BE2C (cell line): ENCODE measurements at regions not wholly inside any gene's neighbourhood (a gene's known extent, or its start where the extent isn't known, plus 50 kb on each side); places are given as distances from the start of the nearest gene placed in this dataset.

Experiments
- DNase-seq: peaks from one replicate; pipeline ENCODE4 v3.0.0-alpha.2; 2020
- H3K27me3 ChIP-seq: fragments of 250-450 bp; sonication (Bioruptor Pico); 2 replicates; pipeline ENCODE4 v1.5.1; 2020; ENCODE audit warnings: mild to moderate bottlenecking
- H3K36me3 ChIP-seq: fragments of 250-450 bp; sonication (Bioruptor Pico); 2 replicates; pipeline ENCODE4 v1.5.1; 2020; ENCODE audit warnings: mild to moderate bottlenecking
- H3K4me1 ChIP-seq: fragments of 250-450 bp; sonication (Bioruptor Pico); 2 replicates; pipeline ENCODE4 v1.5.1; 2020
- H3K4me3 ChIP-seq: 2 replicates; pipeline ENCODE4 v1.5.1; 2011; ENCODE audit warnings: low read depth, low read length
- H3K9me3 ChIP-seq: fragments of 250-450 bp; sonication (Bioruptor Pico); 2 replicates; pipeline ENCODE4 v1.5.1; 2020
- TF ChIP-seq, protein P1 (sequence below): IDR thresholded peaks from 2 replicates; pipeline ENCODE4 v1.5.1; 2012; ENCODE audit warnings: mild to moderate bottlenecking, low read depth, low read length

DNA sequence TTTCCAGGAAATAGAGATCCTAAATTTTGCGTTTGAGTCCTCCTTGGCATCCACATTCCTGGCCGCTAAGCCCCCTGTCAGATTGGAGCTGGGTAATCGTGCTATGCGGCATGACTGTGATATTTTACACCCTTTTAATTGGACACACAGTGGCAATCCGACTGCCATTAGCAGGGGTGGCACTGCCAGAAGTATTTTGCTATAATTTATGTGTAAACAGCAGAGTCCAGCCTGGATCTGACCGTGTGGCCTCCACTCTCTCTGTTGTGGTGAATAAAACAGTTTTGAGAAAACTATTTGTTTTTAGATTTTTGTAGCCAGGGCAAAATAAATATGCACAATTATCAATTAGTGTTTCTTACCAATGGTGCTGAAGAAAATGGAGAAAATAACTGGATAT lies 281.0 kb upstream of the IRX2 start:
- Histone ChIP-seq H3K36me3 (no peaks in the 10 kb centered on the region), H3K9me3 (peaks cover under 1% of the 10 kb centered on the region; the same call in 1 of the 2 replicates), H3K4me1 (no peaks in the 10 kb centered on the region), H3K27me3 (no peaks in the 10 kb centered on the region), H3K4me3 (no peak overlapping the region)
- no peak for DNase-seq
- TF ChIP-seq, protein P1, sequence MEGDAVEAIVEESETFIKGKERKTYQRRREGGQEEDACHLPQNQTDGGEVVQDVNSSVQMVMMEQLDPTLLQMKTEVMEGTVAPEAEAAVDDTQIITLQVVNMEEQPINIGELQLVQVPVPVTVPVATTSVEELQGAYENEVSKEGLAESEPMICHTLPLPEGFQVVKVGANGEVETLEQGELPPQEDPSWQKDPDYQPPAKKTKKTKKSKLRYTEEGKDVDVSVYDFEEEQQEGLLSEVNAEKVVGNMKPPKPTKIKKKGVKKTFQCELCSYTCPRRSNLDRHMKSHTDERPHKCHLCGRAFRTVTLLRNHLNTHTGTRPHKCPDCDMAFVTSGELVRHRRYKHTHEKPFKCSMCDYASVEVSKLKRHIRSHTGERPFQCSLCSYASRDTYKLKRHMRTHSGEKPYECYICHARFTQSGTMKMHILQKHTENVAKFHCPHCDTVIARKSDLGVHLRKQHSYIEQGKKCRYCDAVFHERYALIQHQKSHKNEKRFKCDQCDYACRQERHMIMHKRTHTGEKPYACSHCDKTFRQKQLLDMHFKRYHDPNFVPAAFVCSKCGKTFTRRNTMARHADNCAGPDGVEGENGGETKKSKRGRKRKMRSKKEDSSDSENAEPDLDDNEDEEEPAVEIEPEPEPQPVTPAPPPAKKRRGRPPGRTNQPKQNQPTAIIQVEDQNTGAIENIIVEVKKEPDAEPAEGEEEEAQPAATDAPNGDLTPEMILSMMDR, result no peak

DNA sequence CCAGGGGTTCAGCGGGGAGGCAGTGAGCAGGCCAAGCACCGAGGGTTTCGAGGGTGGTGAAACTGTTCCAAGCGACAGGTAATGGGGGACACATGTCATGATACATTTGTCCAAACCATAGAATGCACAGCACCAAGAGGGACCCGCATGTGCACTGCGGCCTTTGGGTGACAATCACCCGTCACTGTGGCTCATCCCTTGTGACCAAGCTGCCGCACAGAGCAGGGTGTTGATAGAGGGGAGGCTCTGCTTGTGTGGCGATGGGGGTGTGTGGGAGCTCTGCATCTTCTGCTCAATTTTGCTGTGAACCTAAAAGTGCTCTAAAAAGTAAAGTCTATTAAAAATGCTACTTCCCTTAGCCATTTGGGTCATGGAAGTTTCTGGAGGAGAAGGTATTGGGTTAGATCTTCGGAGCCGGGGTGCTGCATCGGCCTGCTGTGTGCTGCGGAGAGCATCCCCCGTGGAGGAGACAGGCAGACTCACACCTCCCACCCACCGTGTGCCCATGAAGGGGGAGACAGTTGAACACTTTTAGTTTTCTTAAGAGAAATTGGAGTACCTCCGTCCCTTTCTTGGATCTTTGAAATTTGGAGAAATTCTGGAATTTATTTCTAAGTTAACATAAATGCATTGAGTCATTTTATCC lies 280.4 kb upstream of the IRX2 start:
- Histone ChIP-seq H3K27me3 (no peaks in the 10 kb centered on the region), H3K9me3 (peaks cover 4% of the 10 kb centered on the region; the same call in 1 of the 2 replicates), H3K4me1 (no peaks in the 10 kb centered on the region), H3K36me3 (no peaks in the 10 kb centered on the region), H3K4me3 (no peak overlapping the region)
- no peak for DNase-seq
- TF ChIP-seq, protein P1, result no peak

DNA sequence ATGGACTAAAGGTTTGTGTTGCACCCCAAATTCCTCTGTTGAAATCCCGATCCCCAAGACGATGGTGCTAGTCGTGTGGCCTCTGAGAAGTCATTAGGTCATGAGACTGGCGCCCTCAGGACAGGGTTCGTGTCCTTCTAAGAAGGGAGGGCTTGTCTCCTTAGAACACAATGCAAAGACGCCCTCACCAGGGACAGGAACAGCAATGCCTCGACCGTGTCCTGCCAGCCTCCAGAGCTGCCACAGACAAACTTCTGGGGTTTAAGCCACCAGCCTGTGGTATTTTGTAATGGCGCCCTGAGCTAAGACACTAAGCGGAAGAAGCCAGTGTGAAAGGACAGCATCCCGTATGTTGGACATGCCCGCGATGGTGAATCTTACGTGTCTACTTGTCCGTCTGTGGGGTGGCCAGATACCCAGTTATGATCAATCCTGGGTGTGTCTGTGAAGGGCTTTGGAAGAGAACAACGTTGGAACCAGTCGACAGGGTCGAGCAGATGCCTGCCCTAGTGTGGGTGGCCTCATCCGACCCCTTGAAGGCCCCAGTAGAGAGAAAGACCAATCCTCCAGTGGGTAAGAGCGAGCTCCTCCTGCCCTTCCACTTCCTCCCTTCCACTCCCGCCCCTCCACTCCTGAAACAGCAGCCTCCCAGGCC lies 279.2 kb upstream of the IRX2 start:
- no peak for DNase-seq
- TF ChIP-seq, protein P1, result no peak
- peaks cover 4% of the 10 kb centered on the region; the same call in 1 of the 2 replicates for H3K9me3 ChIP-seq
- H3K36me3 ChIP-seq, result no peaks in the 10 kb centered on the region
- no peaks in the 10 kb centered on the region for H3K27me3 ChIP-seq
- no peaks in the 10 kb centered on the region for H3K4me1 ChIP-seq
- H3K4me3 ChIP-seq, result no peak overlapping the region

DNA sequence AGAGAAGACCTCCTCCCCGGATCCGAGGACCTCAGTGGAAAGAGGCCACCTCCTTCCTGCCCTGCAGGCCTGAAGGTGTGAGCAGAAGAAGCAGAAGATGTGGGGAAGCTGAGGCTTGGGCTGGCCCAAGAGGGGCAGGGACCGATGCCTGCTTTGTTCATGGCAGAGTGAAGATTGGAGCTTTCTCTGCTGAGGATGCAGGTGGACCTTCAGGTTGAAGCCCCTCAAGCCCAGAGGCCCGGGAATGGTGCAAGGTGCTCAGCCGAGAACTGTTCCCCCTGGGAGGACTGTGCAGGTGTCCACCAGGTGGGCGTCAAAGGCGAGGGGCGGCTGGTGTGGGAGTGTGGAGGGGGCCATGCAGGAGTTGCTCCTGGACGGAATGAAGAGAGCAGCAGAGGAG lies 277.9 kb upstream of the IRX2 start:
- Histone ChIP-seq H3K4me3 (no peak overlapping the region), H3K9me3 (peaks cover 4% of the 10 kb centered on the region; the same call in 1 of the 2 replicates), H3K36me3 (no peaks in the 10 kb centered on the region), H3K27me3 (no peaks in the 10 kb centered on the region), H3K4me1 (no peaks in the 10 kb centered on the region)
- no peak for DNase-seq
- TF ChIP-seq, protein P1, result no peak

DNA sequence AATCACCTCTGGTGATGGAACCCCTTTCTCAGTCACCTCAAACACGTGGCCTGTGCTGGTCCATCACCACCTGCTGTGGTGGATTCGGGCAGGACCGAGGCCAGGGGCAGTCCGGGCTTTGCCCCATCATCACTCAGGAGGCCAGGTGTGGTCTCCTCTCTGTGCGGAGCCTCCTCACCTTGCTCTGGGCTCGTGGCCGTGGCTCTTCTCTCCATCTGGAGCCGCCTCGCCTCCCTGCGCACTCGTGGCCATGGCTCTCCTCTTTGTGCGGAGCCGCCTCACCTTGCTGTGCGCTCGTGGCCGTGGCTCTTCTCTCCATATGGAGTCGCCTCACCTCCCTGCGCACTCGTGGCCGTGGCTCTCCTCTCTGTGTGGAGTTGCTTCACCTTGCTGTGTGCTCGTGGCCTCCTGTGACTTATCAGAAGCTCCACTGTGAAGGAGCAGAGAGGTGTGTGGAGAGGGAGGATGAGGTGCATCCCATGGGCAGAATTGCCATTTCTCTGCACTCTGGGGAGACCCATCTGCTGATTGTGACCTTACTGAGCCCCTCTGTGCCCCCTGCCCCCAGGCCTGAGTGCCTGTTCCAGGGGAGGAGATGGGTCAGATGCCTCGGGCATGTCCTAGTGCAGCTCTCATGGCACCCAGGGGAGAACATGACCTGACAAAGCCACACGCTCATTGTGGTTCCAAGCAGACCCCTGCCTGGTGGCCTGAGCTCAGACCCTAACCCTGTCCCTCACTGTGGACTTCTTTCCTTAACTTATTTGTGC lies 276.6 kb upstream of the IRX2 start:
- TF ChIP-seq, protein P1, result no peak
- Histone ChIP-seq H3K4me1 (no peaks in the 10 kb centered on the region), H3K36me3 (no peaks in the 10 kb centered on the region), H3K9me3 (peaks cover 4% of the 10 kb centered on the region; the same call in 1 of the 2 replicates), H3K4me3 (no peak overlapping the region), H3K27me3 (no peaks in the 10 kb centered on the region)
- no peak for DNase-seq
